Liver (tissue), 8 donors: ENCODE measurements at regions not wholly inside any gene's neighbourhood (a gene's known extent, or its start where the extent isn't known, plus 50 kb on each side); places are given as distances from the start of the nearest gene placed in this dataset.

Experiments used
- DNase-seq: peaks from one replicate; pipeline ENCODE4 v3.0.0-alpha.2; 2017; ENCODE audit warnings: low spot score
- H3K27ac ChIP-seq, 2 donors: one replicate each; pipeline ENCODE4 v1.7.0; 2013; ENCODE audit warnings: inconsistent platforms in 2 of 2, low read length in 2 of 2, control low read depth in 1 of 2, low read depth in 1 of 2, mild to moderate bottlenecking in 1 of 2
- H3K27me3 ChIP-seq, 4 donors: one replicate each; pipeline versions ENCODE4 v1.6.1 to v1.7.0; 2013; ENCODE audit warnings: low read length in 3 of 4, inconsistent platforms in 1 of 4, mild to moderate bottlenecking in 1 of 4, moderate library complexity in 1 of 4; ENCODE audit not compliant: control insufficient read depth in 4 of 4, insufficient read depth in 4 of 4
- H3K36me3 ChIP-seq, 4 donors: one replicate each; pipeline versions ENCODE4 v1.6.1 to v1.7.0; 2013; ENCODE audit warnings: low read length in 3 of 4, mild to moderate bottlenecking in 3 of 4, low read depth in 1 of 4, moderate library complexity in 1 of 4; ENCODE audit not compliant: control insufficient read depth in 4 of 4, insufficient read depth in 3 of 4
- H3K4me1 ChIP-seq, 4 donors: one replicate each; pipeline versions ENCODE4 v1.6.1 to v1.7.0; 2013; ENCODE audit warnings: low read length in 3 of 4, mild to moderate bottlenecking in 3 of 4, moderate library complexity in 1 of 4; ENCODE audit not compliant: control insufficient read depth in 4 of 4, insufficient read depth in 4 of 4
- H3K4me3 ChIP-seq, 3 donors: one replicate each; pipeline versions ENCODE4 v1.6.1 to v1.7.0; 2013; ENCODE audit warnings: low read length in 3 of 3, control low read depth in 1 of 3, low read depth in 1 of 3, mild to moderate bottlenecking in 1 of 3
- H3K9ac ChIP-seq, 2 donors: one replicate each; pipeline ENCODE4 v1.7.0; 2013; ENCODE audit warnings: low read length in 2 of 2, mild to moderate bottlenecking in 2 of 2, moderate library complexity in 2 of 2, control low read depth in 1 of 2, low read depth in 1 of 2
- H3K9me3 ChIP-seq, 4 donors: one replicate each; pipeline versions ENCODE4 v1.6.1 to v1.7.0; 2013; ENCODE audit warnings: low read length in 3 of 4; ENCODE audit not compliant: control insufficient read depth in 4 of 4
- ATF3 ChIP-seq: IDR thresholded peaks from 2 replicates; pipeline ENCODE4 v1.6.1; 2016; ENCODE audit warnings: antibody characterized with exemption
- CTCF ChIP-seq: fragments of 150-350 bp; IDR thresholded peaks from 2 replicates; pipeline ENCODE4 v1.5.1; 2017; ENCODE audit warnings: improper control_type of control experiment, low read depth, low read length; ENCODE audit not compliant: missing input control
- EGR1 ChIP-seq, 2 donors: IDR thresholded peaks; 2 replicates each; pipeline ENCODE4 v1.6.1; 2016 to 2018; ENCODE audit warnings: antibody characterized with exemption in 2 of 2, low read depth in 2 of 2
- FOXA1 ChIP-seq: IDR thresholded peaks from 2 replicates; pipeline ENCODE4 v1.6.1; 2016; ENCODE audit warnings: antibody characterized with exemption
- GABPA ChIP-seq, 2 donors: IDR thresholded peaks in 1 of 2; conservative IDR thresholded peaks in 1 of 2; 2 replicates each; pipeline ENCODE4 v1.6.1; 2016; ENCODE audit warnings: antibody characterized with exemption in 2 of 2, mild to moderate bottlenecking in 1 of 2, moderate library complexity in 1 of 2
- HNF4A ChIP-seq, 2 donors: conservative IDR thresholded peaks; 2 replicates each; pipeline ENCODE4 v1.6.1; 2016; ENCODE audit warnings: antibody characterized with exemption in 2 of 2, mild to moderate bottlenecking in 2 of 2
- HNF4G ChIP-seq: IDR thresholded peaks from 2 replicates; pipeline ENCODE4 v1.6.1; 2016; ENCODE audit warnings: antibody characterized with exemption
- MAX ChIP-seq: IDR thresholded peaks from 2 replicates; pipeline ENCODE4 v1.6.1; 2016; ENCODE audit warnings: antibody characterized with exemption
- RAD21 ChIP-seq, 2 donors: IDR thresholded peaks; 2 replicates each; pipeline ENCODE4 v1.6.1; 2016; ENCODE audit warnings: antibody characterized with exemption in 2 of 2, mild to moderate bottlenecking in 2 of 2
- REST ChIP-seq: IDR thresholded peaks from 2 replicates; pipeline ENCODE4 v1.6.1; 2016; ENCODE audit warnings: antibody characterized with exemption, mild to moderate bottlenecking
- RXRA ChIP-seq, 2 donors: IDR thresholded peaks; 2 replicates each; pipeline ENCODE4 v1.6.1; 2017 to 2018; ENCODE audit warnings: antibody characterized with exemption in 2 of 2, mild to moderate bottlenecking in 1 of 2
- TAF1 ChIP-seq: conservative IDR thresholded peaks from 2 replicates; pipeline ENCODE4 v1.6.1; 2016; ENCODE audit warnings: antibody characterized with exemption, mild to moderate bottlenecking
- ZBTB33 ChIP-seq: IDR thresholded peaks from 2 replicates; pipeline ENCODE4 v1.6.1; 2016; ENCODE audit warnings: antibody characterized with exemption
- WGBS: extraction: QIAGEN DNeasy Blood & Tissue Kit; methylation state at CpG from one replicate; pipeline ENCODE4 v1.1.7; 2013; 5-methylcytosine and 5-hydroxymethylcytosine counted together
- donor health status: healthy.
- donor health status: healthy.
- donor health status: healthy.
- donor health status: healthy.
- donor health status: healthy.

GRCh38 chr12:46604684-46605083 is 221.1 kb downstream of the SLC38A4 start:
- no peak overlapping the region for H3K27ac ChIP-seq
- no peak for DNase-seq
- peaks cover 0 to 3% (median under 1%) of the 10 kb centered on the region in 4 donors for H3K4me1 ChIP-seq
- H3K36me3 ChIP-seq, result no peaks in the 10 kb centered on the region
- H3K27me3 ChIP-seq, result no peaks in the 10 kb centered on the region
- 94% methylated on average over 4 of the region's 4 CpGs for WGBS
- TF ChIP-seq HNF4A (conservative IDR thresholded peaks at IDR 0.05) (no peak), EGR1 (IDR thresholded peaks at IDR 0.05; ENCODE audit: low read depth in 2 of 2) (no peak), CTCF (no peak), RAD21 (IDR thresholded peaks at IDR 0.05) (no peak), RXRA (IDR thresholded peaks at IDR 0.05) (no peak), MAX (no peak)
- H3K9ac ChIP-seq, result no peak overlapping the region
- H3K9me3 ChIP-seq, result peaks cover 0 to 3% (median 0%) of the 10 kb centered on the region in 4 donors
- no peak overlapping the region for H3K4me3 ChIP-seq

GRCh38 chr12:46603776-46604456 is 221.9 kb downstream of the SLC38A4 start:
- no peak for DNase-seq
- Histone ChIP-seq H3K27ac (no peak overlapping the region), H3K9me3 (peaks cover 0 to 3% (median 0%) of the 10 kb centered on the region in 4 donors), H3K4me1 (no peaks in the 10 kb centered on the region), H3K27me3 (no peaks in the 10 kb centered on the region), H3K36me3 (no peaks in the 10 kb centered on the region), H3K9ac (no peak overlapping the region), H3K4me3 (no peak overlapping the region)
- WGBS, result 94% methylated on average over 3 of the region's 3 CpGs
- no peak for TF ChIP-seq HNF4G
- TF ChIP-seq MAX, result no peak
- no peak for TF ChIP-seq ATF3
- TF ChIP-seq TAF1, result no peak
- TF ChIP-seq CTCF, result no peak
- no peak for TF ChIP-seq EGR1 (IDR thresholded peaks at IDR 0.05; ENCODE audit: low read depth in 2 of 2)
- TF ChIP-seq RXRA (IDR thresholded peaks at IDR 0.05), result no peak
- TF ChIP-seq ZBTB33, result no peak
- no peak for TF ChIP-seq REST
- no peak for TF ChIP-seq HNF4A (conservative IDR thresholded peaks at IDR 0.05)
- no peak for TF ChIP-seq GABPA (IDR thresholded peaks at IDR 0.05 in 1 of 2, conservative IDR thresholded peaks at IDR 0.05 in 1 of 2)
- TF ChIP-seq FOXA1, result no peak
